ENCODE measurements at regions not wholly inside any gene's neighbourhood (a gene's known extent, or its start where the extent isn't known, plus 50 kb on each side); places are given as distances from the start of the nearest gene placed in this dataset.

- Histone ChIP-seq H3K9me3 (ENCODE audit: control insufficient read depth in 2 of 2, insufficient read depth in 1 of 2, low read depth in 1 of 2, low read length in 1 of 2) (peaks cover 0 to 3% of the 10 kb centered on the region in 2 donors), H3K36me3 (ENCODE audit: control insufficient read depth in 2 of 2, insufficient read depth in 2 of 2, low read length in 1 of 2) (no peaks in the 10 kb centered on the region), H3K4me1 (ENCODE audit: control insufficient read depth in 2 of 2, insufficient read depth in 2 of 2, low read length in 1 of 2) (no peaks in the 10 kb centered on the region), H3K27ac (ENCODE audit: low read depth in 2 of 2, low read length in 1 of 2) (no peak overlapping the region), H3K27me3 (ENCODE audit: control insufficient read depth in 1 of 2, insufficient read depth in 2 of 2, low read length in 2 of 2) (no peaks in the 10 kb centered on the region), H3K4me3 (ENCODE audit: low read depth in 1 of 2, low read length in 2 of 2) (no peak overlapping the region)
- 66% methylated on average over 2 of the region's 2 CpGs for WGBS, 2 donors
These were observed 266.3 kb upstream of the LINC00305 start for GRCh38 chr18:64415218-64415617.

- WGBS, 2 donors: 48 to 55% methylated on average over 6 of the region's 6 CpGs
- Histone ChIP-seq H3K4me3 (ENCODE audit: low read depth in 1 of 2, low read length in 2 of 2) (no peak overlapping the region), H3K27ac (ENCODE audit: low read depth in 2 of 2, low read length in 1 of 2) (no peak overlapping the region), H3K27me3 (ENCODE audit: control insufficient read depth in 1 of 2, insufficient read depth in 2 of 2, low read length in 2 of 2) (no peaks in the 10 kb centered on the region), H3K9me3 (ENCODE audit: control insufficient read depth in 2 of 2, insufficient read depth in 1 of 2, low read depth in 1 of 2, low read length in 1 of 2) (no peaks in the 10 kb centered on the region), H3K4me1 (ENCODE audit: control insufficient read depth in 2 of 2, insufficient read depth in 2 of 2, low read length in 1 of 2) (no peaks in the 10 kb centered on the region), H3K36me3 (ENCODE audit: control insufficient read depth in 2 of 2, insufficient read depth in 2 of 2, low read length in 1 of 2) (no peaks in the 10 kb centered on the region)
These were observed 261.8 kb upstream of the LINC00305 start for GRCh38 chr18:64410685-64411084.

- H3K27me3 ChIP-seq (ENCODE audit: control insufficient read depth in 1 of 2, insufficient read depth in 2 of 2, low read length in 2 of 2): no peaks in the 10 kb centered on the region
These were observed 260.6 kb upstream of the LINC00305 start for GRCh38 chr18:64409511-64409910.

GRCh38 chr18:64407606-64408005 lies 258.7 kb upstream of the LINC00305 start:
- Histone ChIP-seq H3K36me3 (ENCODE audit: control insufficient read depth in 2 of 2, insufficient read depth in 2 of 2, low read length in 1 of 2) (no peaks in the 10 kb centered on the region), H3K27me3 (ENCODE audit: control insufficient read depth in 1 of 2, insufficient read depth in 2 of 2, low read length in 2 of 2) (no peaks in the 10 kb centered on the region), H3K27ac (ENCODE audit: low read depth in 2 of 2, low read length in 1 of 2) (no peak overlapping the region), H3K4me3 (ENCODE audit: low read depth in 1 of 2, low read length in 2 of 2) (no peak overlapping the region), H3K4me1 (ENCODE audit: control insufficient read depth in 2 of 2, insufficient read depth in 2 of 2, low read length in 1 of 2) (no peaks in the 10 kb centered on the region), H3K9me3 (ENCODE audit: control insufficient read depth in 2 of 2, insufficient read depth in 1 of 2, low read depth in 1 of 2, low read length in 1 of 2) (no peaks in the 10 kb centered on the region)
- WGBS, 2 donors: 61 to 71% methylated on average over 2 of the region's 2 CpGs

More at GRCh38 chr18:64409511-64409910, 260.6 kb upstream of the LINC00305 start:
- H3K4me1 ChIP-seq (ENCODE audit: control insufficient read depth in 2 of 2, insufficient read depth in 2 of 2, low read length in 1 of 2): no peaks in the 10 kb centered on the region
- no peaks in the 10 kb centered on the region for H3K36me3 ChIP-seq (ENCODE audit: control insufficient read depth in 2 of 2, insufficient read depth in 2 of 2, low read length in 1 of 2)
- no peak overlapping the region for H3K4me3 ChIP-seq (ENCODE audit: low read depth in 1 of 2, low read length in 2 of 2)
- no peaks in the 10 kb centered on the region for H3K9me3 ChIP-seq (ENCODE audit: control insufficient read depth in 2 of 2, insufficient read depth in 1 of 2, low read depth in 1 of 2, low read length in 1 of 2)
- no peak overlapping the region for H3K27ac ChIP-seq (ENCODE audit: low read depth in 2 of 2, low read length in 1 of 2)

GRCh38 chr18:64405161-64405560 lies 256.3 kb upstream of the LINC00305 start:
- H3K27me3 ChIP-seq (ENCODE audit: control insufficient read depth in 1 of 2, insufficient read depth in 2 of 2, low read length in 2 of 2): no peaks in the 10 kb centered on the region
- H3K27ac ChIP-seq (ENCODE audit: low read depth in 2 of 2, low read length in 1 of 2): no peak overlapping the region
- 74 to 79% methylated on average over 4 of the region's 4 CpGs for WGBS, 2 donors
- no peaks in the 10 kb centered on the region for H3K4me1 ChIP-seq (ENCODE audit: control insufficient read depth in 2 of 2, insufficient read depth in 2 of 2, low read length in 1 of 2)
- H3K4me3 ChIP-seq (ENCODE audit: low read depth in 1 of 2, low read length in 2 of 2): no peak overlapping the region
- H3K9me3 ChIP-seq (ENCODE audit: control insufficient read depth in 2 of 2, insufficient read depth in 1 of 2, low read depth in 1 of 2, low read length in 1 of 2): no peaks in the 10 kb centered on the region
- no peaks in the 10 kb centered on the region for H3K36me3 ChIP-seq (ENCODE audit: control insufficient read depth in 2 of 2, insufficient read depth in 2 of 2, low read length in 1 of 2)

GRCh38 chr18:64403784-64404503 lies 255.1 kb upstream of the LINC00305 start:
- Histone ChIP-seq H3K27me3 (ENCODE audit: control insufficient read depth in 1 of 2, insufficient read depth in 2 of 2, low read length in 2 of 2) (no peaks in the 10 kb centered on the region), H3K4me3 (ENCODE audit: low read depth in 1 of 2, low read length in 2 of 2) (no peak overlapping the region), H3K27ac (ENCODE audit: low read depth in 2 of 2, low read length in 1 of 2) (no peak overlapping the region), H3K36me3 (ENCODE audit: control insufficient read depth in 2 of 2, insufficient read depth in 2 of 2, low read length in 1 of 2) (no peaks in the 10 kb centered on the region), H3K4me1 (ENCODE audit: control insufficient read depth in 2 of 2, insufficient read depth in 2 of 2, low read length in 1 of 2) (no peaks in the 10 kb centered on the region), H3K9me3 (ENCODE audit: control insufficient read depth in 2 of 2, insufficient read depth in 1 of 2, low read depth in 1 of 2, low read length in 1 of 2) (no peaks in the 10 kb centered on the region)
- WGBS, 2 donors: 55 to 56% methylated on average over 2 of the region's 2 CpGs

- no peak overlapping the region for H3K4me3 ChIP-seq (ENCODE audit: low read depth in 1 of 2, low read length in 2 of 2)
- H3K27ac ChIP-seq (ENCODE audit: low read depth in 2 of 2, low read length in 1 of 2): no peak overlapping the region
- H3K27me3 ChIP-seq (ENCODE audit: control insufficient read depth in 1 of 2, insufficient read depth in 2 of 2, low read length in 2 of 2): no peaks in the 10 kb centered on the region
- H3K9me3 ChIP-seq (ENCODE audit: control insufficient read depth in 2 of 2, insufficient read depth in 1 of 2, low read depth in 1 of 2, low read length in 1 of 2): no peaks in the 10 kb centered on the region
- H3K36me3 ChIP-seq (ENCODE audit: control insufficient read depth in 2 of 2, insufficient read depth in 2 of 2, low read length in 1 of 2): no peaks in the 10 kb centered on the region
- WGBS, 2 donors: 29 to 35% methylated on average over 1 of the region's 1 CpG
- no peaks in the 10 kb centered on the region for H3K4me1 ChIP-seq (ENCODE audit: control insufficient read depth in 2 of 2, insufficient read depth in 2 of 2, low read length in 1 of 2)
These were observed 253.7 kb upstream of the LINC00305 start for GRCh38 chr18:64402636-64403035.

- H3K4me1 ChIP-seq (ENCODE audit: control insufficient read depth in 2 of 2, insufficient read depth in 2 of 2, low read length in 1 of 2): no peaks in the 10 kb centered on the region
- H3K4me3 ChIP-seq (ENCODE audit: low read depth in 1 of 2, low read length in 2 of 2): no peak overlapping the region
- WGBS, 2 donors: 59 to 72% methylated on average over 1 of the region's 1 CpG
- H3K27me3 ChIP-seq (ENCODE audit: control insufficient read depth in 1 of 2, insufficient read depth in 2 of 2, low read length in 2 of 2): no peaks in the 10 kb centered on the region
- no peak overlapping the region for H3K27ac ChIP-seq (ENCODE audit: low read depth in 2 of 2, low read length in 1 of 2)
- no peaks in the 10 kb centered on the region for H3K9me3 ChIP-seq (ENCODE audit: control insufficient read depth in 2 of 2, insufficient read depth in 1 of 2, low read depth in 1 of 2, low read length in 1 of 2)
- H3K36me3 ChIP-seq (ENCODE audit: control insufficient read depth in 2 of 2, insufficient read depth in 2 of 2, low read length in 1 of 2): no peaks in the 10 kb centered on the region
These were observed 252.6 kb upstream of the LINC00305 start for GRCh38 chr18:64401268-64402060.

GRCh38 chr18:64399566-64399965 lies 250.7 kb upstream of the LINC00305 start:
- no peak overlapping the region for H3K27ac ChIP-seq (ENCODE audit: low read depth in 2 of 2, low read length in 1 of 2)
- H3K9me3 ChIP-seq (ENCODE audit: control insufficient read depth in 2 of 2, insufficient read depth in 1 of 2, low read depth in 1 of 2, low read length in 1 of 2): no peaks in the 10 kb centered on the region
- no peaks in the 10 kb centered on the region for H3K4me1 ChIP-seq (ENCODE audit: control insufficient read depth in 2 of 2, insufficient read depth in 2 of 2, low read length in 1 of 2)
- no peaks in the 10 kb centered on the region for H3K36me3 ChIP-seq (ENCODE audit: control insufficient read depth in 2 of 2, insufficient read depth in 2 of 2, low read length in 1 of 2)
- H3K27me3 ChIP-seq (ENCODE audit: control insufficient read depth in 1 of 2, insufficient read depth in 2 of 2, low read length in 2 of 2): no peaks in the 10 kb centered on the region
- 66 to 67% methylated on average over 3 of the region's 3 CpGs for WGBS, 2 donors
- H3K4me3 ChIP-seq (ENCODE audit: low read depth in 1 of 2, low read length in 2 of 2): no peak overlapping the region

GRCh38 chr18:64398320-64398719 lies 249.4 kb upstream of the LINC00305 start:
- whole genome bisulfite sequencing, 2 donors: 50 to 58% methylated on average over 1 of the region's 1 CpG
- Histone ChIP-seq H3K4me1 (ENCODE audit: control insufficient read depth in 2 of 2, insufficient read depth in 2 of 2, low read length in 1 of 2) (no peaks in the 10 kb centered on the region), H3K27ac (ENCODE audit: low read depth in 2 of 2, low read length in 1 of 2) (no peak overlapping the region), H3K9me3 (ENCODE audit: control insufficient read depth in 2 of 2, insufficient read depth in 1 of 2, low read depth in 1 of 2, low read length in 1 of 2) (no peaks in the 10 kb centered on the region), H3K27me3 (ENCODE audit: control insufficient read depth in 1 of 2, insufficient read depth in 2 of 2, low read length in 2 of 2) (no peaks in the 10 kb centered on the region), H3K36me3 (ENCODE audit: control insufficient read depth in 2 of 2, insufficient read depth in 2 of 2, low read length in 1 of 2) (no peaks in the 10 kb centered on the region), H3K4me3 (ENCODE audit: low read depth in 1 of 2, low read length in 2 of 2) (no peak overlapping the region)

Data from esophagus (tissue), 2 donors.